Smooth muscle cell (in vitro differentiated cells): ENCODE measurements at regions not wholly inside any gene's neighbourhood (a gene's known extent, or its start where the extent isn't known, plus 50 kb on each side); places are given as distances from the start of the nearest gene placed in this dataset.

ENCODE experiments used
- DNase-seq: peaks from one replicate; lab custom pipeline; 2025; ENCODE audit not compliant: unreplicated experiment; lab: John Stamatoyannopoulos, UW
- H2AFZ ChIP-seq: fragments of 200-600 bp; sonication (generic); 2 replicates; pipeline ENCODE4 v1.6.0; 2016; ENCODE audit warnings: antibody characterized with exemption, low read depth, mild to moderate bottlenecking
- H3F3A ChIP-seq: fragments of 200-600 bp; sonication (generic); 2 replicates; pipeline ENCODE4 v1.6.0; 2017; ENCODE audit warnings: antibody characterized with exemption, low read depth
- H3K27ac ChIP-seq: fragments of 200-600 bp; sonication (generic); 2 replicates; pipeline ENCODE4 v1.5.1; 2016; ENCODE audit warnings: low read depth, mild to moderate bottlenecking
- H3K27me3 ChIP-seq: fragments of 200-600 bp; sonication (generic); 2 replicates; pipeline ENCODE4 v1.6.1; 2016; ENCODE audit warnings: low read depth, mild to moderate bottlenecking
- H3K36me3 ChIP-seq: fragments of 200-600 bp; sonication (generic); 2 replicates; pipeline ENCODE4 v1.5.1; 2016; ENCODE audit warnings: low read depth
- H3K4me1 ChIP-seq: fragments of 200-600 bp; sonication (generic); 2 replicates; pipeline ENCODE4 v1.5.1; 2016; ENCODE audit warnings: low read depth
- H3K4me2 ChIP-seq: fragments of 200-600 bp; sonication (generic); 2 replicates; pipeline ENCODE4 v1.6.0; 2016; ENCODE audit warnings: mild to moderate bottlenecking
- H3K4me3 ChIP-seq: fragments of 200-600 bp; sonication (generic); 2 replicates; pipeline ENCODE4 v1.5.1; 2016; ENCODE audit warnings: mild to moderate bottlenecking
- H3K79me2 ChIP-seq: fragments of 200-600 bp; sonication (generic); 2 replicates; pipeline ENCODE4 v1.6.0; 2016; ENCODE audit warnings: low read depth, mild to moderate bottlenecking
- H3K9ac ChIP-seq: fragments of 200-600 bp; sonication (generic); 2 replicates; pipeline ENCODE4 v1.6.0; 2016; ENCODE audit warnings: low read depth
- H3K9me3 ChIP-seq: fragments of 200-600 bp; sonication (generic); replicated peaks from 2 replicates; pipeline ENCODE4 v1.5.1; 2016; ENCODE audit warnings: low read depth
- H4K20me1 ChIP-seq: fragments of 200-600 bp; sonication (generic); 2 replicates; pipeline ENCODE4 v1.6.0; 2016; ENCODE audit warnings: low read depth
- CTCF ChIP-seq: fragments of 200-600 bp; sonication (generic); IDR thresholded peaks from 2 replicates; pipeline ENCODE4 v1.5.1; 2017; ENCODE audit warnings: borderline replicate concordance, mild to moderate bottlenecking, antibody characterized with exemption; ENCODE audit not compliant: insufficient read depth, poor library complexity, severe bottlenecking
- WGBS: methylation state at CpG from one replicate; pipeline ENCODE4 v1.1.7; 2016; ENCODE audit warnings: low lambda C conversion rate; 5-methylcytosine and 5-hydroxymethylcytosine counted together

GRCh38 chr3:124448954-124449353 lies 281.3 kb upstream of the UMPS start:
- Histone ChIP-seq H3K9me3 (no peaks in the 10 kb centered on the region), H3K27me3 (no peaks in the 10 kb centered on the region), H3F3A (no peaks in the 10 kb centered on the region), H3K4me2 (no peak overlapping the region), H3K4me1 (no peaks in the 10 kb centered on the region), H4K20me1 (no peaks in the 10 kb centered on the region), H3K27ac (no peak overlapping the region), H2AFZ (no peak overlapping the region), H3K4me3 (no peak overlapping the region), H3K79me2 (no peaks in the 10 kb centered on the region), H3K36me3 (no peaks in the 10 kb centered on the region), H3K9ac (no peak overlapping the region)
- no peak for DNase-seq
- TF ChIP-seq CTCF, result no peak

- DNase-seq, result no peak
- TF ChIP-seq CTCF, result no peak
- Histone ChIP-seq H3K79me2 (no peaks in the 10 kb centered on the region), H2AFZ (no peak overlapping the region), H3K4me3 (no peak overlapping the region), H3K36me3 (no peaks in the 10 kb centered on the region), H3F3A (no peaks in the 10 kb centered on the region), H4K20me1 (no peaks in the 10 kb centered on the region), H3K9me3 (no peaks in the 10 kb centered on the region), H3K4me2 (no peak overlapping the region), H3K9ac (no peak overlapping the region), H3K27me3 (no peaks in the 10 kb centered on the region), H3K4me1 (no peaks in the 10 kb centered on the region), H3K27ac (no peak overlapping the region)
- WGBS, result 96% methylated on average over 3 of the region's 3 CpGs
Measured at GRCh38 chr3:124450366-124450765, 279.9 kb upstream of the UMPS start.

GRCh38 chr3:124451630-124452317 lies 278.5 kb upstream of the UMPS start:
- Histone ChIP-seq H3K4me1 (no peaks in the 10 kb centered on the region), H3K9me3 (no peaks in the 10 kb centered on the region), H3K4me3 (no peak overlapping the region), H3K27me3 (no peaks in the 10 kb centered on the region), H4K20me1 (no peaks in the 10 kb centered on the region), H2AFZ (no peak overlapping the region), H3K36me3 (no peaks in the 10 kb centered on the region), H3K79me2 (no peaks in the 10 kb centered on the region), H3K27ac (no peak overlapping the region), H3K9ac (no peak overlapping the region), H3K4me2 (no peak overlapping the region), H3F3A (no peaks in the 10 kb centered on the region)
- WGBS, result 74% methylated on average over 3 of the region's 3 CpGs
- TF ChIP-seq CTCF, result no peak
- DNase-seq, result no peak

GRCh38 chr3:124453189-124453588 lies 277.1 kb upstream of the UMPS start:
- no peaks in the 10 kb centered on the region for H3K9me3 ChIP-seq
- no peaks in the 10 kb centered on the region for H3K4me1 ChIP-seq
- H3K79me2 ChIP-seq, result no peaks in the 10 kb centered on the region
- no peaks in the 10 kb centered on the region for H3K36me3 ChIP-seq
- no peak for DNase-seq
- H3K4me3 ChIP-seq, result no peak overlapping the region
- no peaks in the 10 kb centered on the region for H3F3A ChIP-seq
- 78% methylated on average over 4 of the region's 4 CpGs for WGBS
- no peaks in the 10 kb centered on the region for H3K27me3 ChIP-seq
- no peak overlapping the region for H3K4me2 ChIP-seq
- no peak for TF ChIP-seq CTCF
- no peaks in the 10 kb centered on the region for H4K20me1 ChIP-seq
- H3K27ac ChIP-seq, result no peak overlapping the region
- no peak overlapping the region for H2AFZ ChIP-seq
- no peak overlapping the region for H3K9ac ChIP-seq
